NCI-H446 treated with DMSO at 0.1 percent for 48 hours (cell line): ENCODE measurements at regions not wholly inside any gene's neighbourhood (a gene's known extent, or its start where the extent isn't known, plus 50 kb on each side); places are given as distances from the start of the nearest gene placed in this dataset.
A peak's percentile ranks its signal among the peaks of the same experiment; 100 is the strongest.

ENCODE experiments used
- DNase-seq: peaks from one replicate; lab custom pipeline; 2025; lab: John Stamatoyannopoulos, UW

- no peak for DNase-seq
Observed at GRCh38 chr17:79192503-79193351, 118.1 kb downstream of the ENGASE start.

DNA sequence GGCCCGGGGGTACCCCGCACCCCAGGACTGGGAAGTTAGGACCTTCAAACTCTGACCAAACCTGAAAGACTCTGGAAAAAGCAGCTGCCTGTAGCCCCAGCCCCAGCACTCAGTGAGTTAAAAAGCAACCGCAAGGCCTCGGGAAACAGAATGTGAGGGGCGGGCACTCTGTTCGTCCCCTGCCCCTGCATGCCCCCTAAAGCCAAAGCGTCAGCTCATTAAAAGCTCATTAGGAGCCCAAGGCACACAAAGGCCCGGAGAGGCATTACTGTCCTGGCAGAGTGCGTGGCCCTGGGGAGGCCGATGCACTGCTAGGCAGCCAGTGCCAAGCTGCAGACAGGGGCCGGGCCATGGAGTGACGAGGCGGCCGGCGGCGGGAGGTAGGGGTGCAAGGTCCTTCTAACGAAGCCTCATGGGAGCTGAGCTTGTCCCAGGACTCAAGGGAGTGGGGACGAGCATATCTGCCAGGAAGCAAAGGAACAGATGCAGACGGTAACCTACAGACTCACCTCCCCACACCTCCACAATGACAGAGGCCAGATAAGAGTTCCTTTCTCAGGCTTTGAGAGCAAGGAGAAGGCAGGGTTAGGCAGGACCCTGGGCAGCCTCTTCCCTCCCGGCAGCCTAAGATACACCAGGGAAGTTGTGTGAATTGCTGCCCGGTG, 116.8 kb downstream of the ENGASE start:
- no peak for DNase-seq

GRCh38 chr17:79189305-79189704, 114.7 kb downstream of the ENGASE start:
- no peak for DNase-seq

DNA sequence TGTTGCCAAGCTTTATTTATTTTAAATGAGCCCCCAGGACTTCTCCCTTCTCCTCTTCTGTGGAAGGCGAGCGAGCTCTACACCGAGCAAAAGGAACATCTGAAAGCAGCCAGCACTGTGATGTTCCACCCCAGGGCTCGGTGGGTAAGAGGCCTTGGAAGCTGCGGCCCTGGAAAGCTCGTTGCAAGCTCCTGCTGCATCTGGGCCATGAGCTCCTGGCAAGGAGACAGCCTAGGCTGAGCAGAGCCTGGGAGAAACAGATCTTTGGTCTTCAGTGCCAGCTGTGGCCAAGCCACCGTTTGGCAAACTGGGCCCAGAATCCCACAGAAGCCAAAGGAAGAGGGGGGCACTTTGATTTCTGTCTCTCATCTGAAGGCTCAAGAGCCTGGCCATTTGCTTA, 114.1 kb downstream of the ENGASE start:
- DNase-seq = peak; percentile 44

DNA sequence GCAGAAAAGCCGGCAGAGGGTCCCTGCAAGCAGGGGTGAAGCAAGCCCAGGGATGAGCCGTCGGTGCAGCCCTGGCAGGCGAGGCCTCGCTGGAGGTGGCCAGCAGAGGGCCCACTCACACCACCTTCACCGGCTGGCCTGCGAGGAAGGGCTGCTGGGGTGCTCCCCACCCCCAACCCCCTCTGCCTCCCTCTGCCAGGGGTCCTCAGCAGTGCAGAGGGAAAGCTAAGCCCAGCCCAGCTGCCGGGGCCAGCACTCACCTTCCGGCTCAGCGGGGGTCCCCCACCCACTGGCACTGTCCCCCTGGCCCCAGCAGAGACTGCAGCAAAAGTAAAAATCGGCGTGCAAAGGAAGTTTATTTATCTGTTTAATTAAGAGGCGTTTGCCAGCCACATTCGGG, 113.4 kb downstream of the ENGASE start:
- DNase-seq = no peak

GRCh38 chr17:79187186-79187585, 112.6 kb downstream of the ENGASE start:
- no peak for DNase-seq

DNA sequence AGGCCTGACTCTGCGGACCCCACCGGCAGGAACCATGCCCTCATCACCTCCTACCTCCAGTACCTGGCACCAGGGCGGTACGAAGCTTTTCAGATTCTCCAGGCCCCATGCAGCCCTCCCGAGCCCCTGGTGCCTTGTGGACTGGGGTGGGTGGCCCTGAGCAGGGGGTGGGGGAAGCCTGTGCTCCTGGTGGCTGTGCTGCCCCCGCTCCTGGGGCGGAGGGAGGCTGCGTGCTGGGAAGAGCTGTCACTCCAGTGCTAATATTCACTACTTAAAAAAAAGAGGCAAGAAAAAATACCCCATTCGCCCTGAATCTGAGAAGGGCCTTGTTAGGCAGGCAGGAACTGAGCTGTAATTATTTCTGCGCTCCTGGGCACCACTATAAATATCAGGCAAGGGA, 111.8 kb downstream of the ENGASE start:
- DNase-seq = no peak

GRCh38 chr17:79185671-79186070, 111.0 kb downstream of the ENGASE start:
- DNase-seq = no peak

DNA sequence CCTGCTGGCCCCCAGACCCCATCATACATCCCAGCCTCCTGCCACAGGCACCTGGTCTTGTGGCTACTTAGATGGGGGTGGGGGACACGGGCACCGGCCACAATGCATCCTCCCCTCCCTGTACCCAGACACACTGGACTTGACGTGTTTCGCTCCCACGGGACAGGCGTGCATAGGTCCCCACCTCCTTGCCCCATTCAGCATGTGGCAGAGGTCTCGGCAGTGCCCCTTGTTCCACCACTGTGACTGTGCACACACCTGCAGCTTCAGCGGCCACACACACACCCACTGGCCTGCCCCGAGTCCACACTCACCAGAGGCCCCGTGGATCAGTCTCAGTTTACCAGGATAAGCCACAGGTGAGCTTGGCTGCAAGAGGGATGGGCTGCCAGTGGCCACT, 109.6 kb downstream of the ENGASE start:
- no peak for DNase-seq

DNA sequence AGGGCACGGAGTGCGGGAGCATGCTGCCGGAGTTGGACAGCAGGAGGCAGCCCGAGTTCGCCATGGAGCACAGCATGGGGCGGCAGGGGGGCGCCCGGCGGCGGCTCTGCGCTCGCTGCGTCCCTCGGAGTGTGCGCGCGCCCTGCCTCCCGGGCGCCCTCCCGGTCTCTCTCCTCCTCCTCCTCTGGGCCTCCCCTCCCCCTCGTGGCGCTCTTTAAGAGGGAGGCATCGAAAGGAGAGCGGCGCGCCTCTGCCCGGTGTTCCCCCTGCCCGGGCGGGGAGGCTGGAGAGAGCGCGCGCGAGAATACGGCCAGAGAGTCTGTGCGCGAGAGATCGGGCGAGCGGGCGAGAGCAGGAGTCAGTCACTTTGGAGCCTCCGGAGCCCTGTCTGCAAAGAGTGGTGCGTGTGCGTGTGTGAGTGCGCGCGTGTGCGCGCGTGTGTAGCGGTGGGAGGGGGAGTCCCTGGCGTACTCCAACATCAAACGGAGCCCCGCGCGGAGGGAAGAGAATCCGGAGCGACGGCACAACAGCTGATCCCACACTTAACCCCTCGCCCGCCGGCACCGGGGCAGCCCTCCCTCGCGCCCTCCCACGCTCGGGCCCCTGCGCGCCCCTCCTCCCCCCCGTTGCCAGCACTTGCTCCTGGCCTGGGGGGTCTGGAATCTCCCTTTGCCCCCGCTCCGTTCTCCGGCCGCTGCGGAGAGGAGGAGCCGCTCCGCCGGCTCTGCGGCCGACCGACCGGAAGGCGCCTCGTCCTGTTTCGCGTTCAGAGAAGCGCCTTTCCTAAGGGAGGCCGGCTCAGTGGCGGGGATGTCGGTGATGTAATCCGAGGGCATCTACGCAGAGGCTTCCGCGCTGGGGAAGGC, 108.9 kb downstream of the ENGASE start:
- no peak for DNase-seq

GRCh38 chr17:79183043-79183292, 108.3 kb downstream of the ENGASE start:
- DNase-seq = no peak

GRCh38 chr17:79182176-79183042, 107.8 kb downstream of the ENGASE start:
- no peak for DNase-seq

DNA sequence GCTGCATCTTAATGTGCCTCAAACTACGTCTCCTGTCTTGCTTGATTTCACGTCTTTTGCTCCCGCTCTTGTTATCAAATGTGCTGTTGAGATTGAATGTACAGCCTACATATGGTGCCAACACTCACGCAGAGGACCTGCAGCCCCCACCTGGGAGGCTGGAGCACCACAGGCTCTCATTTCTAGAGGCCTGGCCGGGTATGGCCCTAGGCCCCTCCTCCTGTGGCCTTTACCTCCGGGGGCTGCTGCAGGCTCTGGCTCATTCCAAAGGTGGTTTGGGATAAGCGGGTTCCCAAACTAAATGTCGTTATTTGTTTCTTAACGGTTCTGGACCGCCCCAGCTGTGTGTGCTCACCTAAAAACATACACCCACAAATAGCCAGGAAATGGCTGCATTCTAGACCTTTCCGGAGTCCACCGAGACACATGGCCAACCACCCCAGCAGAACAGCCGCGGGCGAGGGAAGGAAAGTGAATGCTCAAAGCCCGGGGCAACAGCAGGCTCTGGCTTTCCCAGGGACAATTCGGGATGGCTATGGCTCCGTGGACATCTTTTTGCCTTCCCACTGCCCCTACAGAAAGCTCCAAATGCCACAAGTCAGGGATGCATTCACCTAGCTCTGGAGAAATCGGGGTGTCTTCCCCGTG, 105.9 kb downstream of the ENGASE start:
- no peak for DNase-seq

- no peak for DNase-seq
Observed at GRCh38 chr17:79179334-79179733, 104.7 kb downstream of the ENGASE start.

DNA sequence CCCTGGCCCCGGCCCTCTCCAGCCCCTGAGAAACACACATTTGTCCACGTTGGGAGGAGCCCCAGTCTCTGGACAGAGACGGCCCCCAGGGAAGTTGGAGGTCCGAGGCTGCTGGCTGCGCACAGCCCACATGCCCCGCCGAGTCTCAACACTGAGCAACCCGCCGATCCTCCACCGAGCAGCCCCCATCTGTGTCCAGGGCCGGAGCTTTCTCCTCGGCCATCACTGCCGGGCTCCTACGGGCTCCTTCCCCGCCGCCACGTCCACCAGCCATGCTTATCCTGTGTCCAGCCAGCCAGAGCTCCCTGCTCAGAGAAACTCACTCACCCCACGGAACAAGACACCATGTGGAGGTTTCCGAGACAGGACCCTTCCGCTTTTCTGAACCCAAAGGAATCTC, 103.3 kb downstream of the ENGASE start:
- no peak for DNase-seq

GRCh38 chr17:79176792-79177601, 102.4 kb downstream of the ENGASE start:
- DNase-seq = no peak

GRCh38 chr17:79174905-79175856, 100.6 kb downstream of the ENGASE start:
- DNase-seq = no peak

DNA sequence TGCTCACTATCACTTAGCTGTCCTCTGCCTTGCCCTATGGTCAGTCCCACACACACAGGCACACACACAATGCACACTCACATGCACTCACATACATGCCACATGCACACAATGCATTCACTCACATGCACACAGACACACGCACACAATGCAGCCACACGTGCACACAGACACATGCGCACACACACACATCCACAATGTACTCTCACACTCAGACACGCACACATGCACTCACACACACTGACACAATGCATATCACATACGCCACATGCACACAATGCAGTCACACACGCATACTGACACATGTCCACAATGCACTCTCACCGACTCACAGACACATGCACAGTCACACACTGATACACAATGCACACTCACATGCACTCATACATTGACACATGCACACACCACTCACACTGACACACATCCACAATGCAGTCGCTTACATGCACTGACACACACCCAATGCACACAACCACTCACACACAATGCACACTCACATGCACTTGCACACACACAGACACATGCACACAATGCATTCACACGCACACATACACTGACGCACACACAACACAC, 99.7 kb downstream of the ENGASE start:
- DNase-seq = no peak

- no peak for DNase-seq
Observed at GRCh38 chr17:79171188-79171587, 96.6 kb downstream of the ENGASE start.
